Naive thymus-derived CD8-positive, alpha-beta T cell (primary cell): ENCODE measurements at regions not wholly inside any gene's neighbourhood (a gene's known extent, or its start where the extent isn't known, plus 50 kb on each side); places are given as distances from the start of the nearest gene placed in this dataset.
"Not testable (repeated sequence)": the region's sequence is repeated elsewhere in the genome, so short reads cannot be mapped to it uniquely, and the experiment has no call there.

Experiments
- ATAC-seq, 2 donors: fragments of 150-1000 bp; cut with Tn5 transposase in 1 of 2; sonication (Bioruptor Pico), chemical (Tn5 transposase) in 1 of 2; 1 replicate in 1 of 2; 2 replicates in 1 of 2; pipeline ENCODE4 v1.10.0; 2021; ENCODE audit warnings: mild to moderate bottlenecking in 2 of 2, moderate library complexity in 2 of 2
- POLR2A ChIA-PET: fragments of 350-600 bp; sonication (Branson Sonifier 250); formaldehyde crosslinking; loops from one replicate; lab custom pipeline; 2021; ENCODE audit warnings: antibody characterized with exemption; lab: Charles Lee
- DNase-seq, 10 donors: peaks; one replicate each; pipeline versions ENCODE4 v3.0.0 to v3.0.0-alpha.2; 2020 to 2022
- H3K27ac Mint-ChIP-seq, 10 donors: one replicate each; pipeline ENCODE4 v1.8.0; 2020 to 2022; ENCODE audit warnings: mild to moderate bottlenecking in 10 of 10, mixed read lengths in 10 of 10, moderate library complexity in 4 of 10, inconsistent platforms in 1 of 10
- H3K27me3 Mint-ChIP-seq, 5 donors: one replicate each; pipeline ENCODE4 v1.8.0; 2021 to 2022; ENCODE audit warnings: mixed read lengths in 5 of 5
- H3K36me3 Mint-ChIP-seq, 3 donors: one replicate each; pipeline ENCODE4 v1.8.0; 2020 to 2022; ENCODE audit warnings: mixed read lengths in 3 of 3, mild to moderate bottlenecking in 2 of 3, inconsistent platforms in 1 of 3
- H3K4me1 Mint-ChIP-seq, 4 donors: one replicate each; pipeline ENCODE4 v1.8.0; 2021 to 2022; ENCODE audit warnings: mixed read lengths in 4 of 4
- H3K4me3 Mint-ChIP-seq, 10 donors: one replicate each; pipeline ENCODE4 v1.8.0; 2020 to 2022; ENCODE audit warnings: mild to moderate bottlenecking in 10 of 10, mixed read lengths in 10 of 10, moderate library complexity in 6 of 10, inconsistent platforms in 1 of 10
- H3K9me3 Mint-ChIP-seq, 9 donors: one replicate each; pipeline ENCODE4 v1.8.0; 2020 to 2022; ENCODE audit warnings: mixed read lengths in 9 of 9, mild to moderate bottlenecking in 3 of 9, inconsistent platforms in 1 of 9, moderate library complexity in 1 of 9

GRCh38 chr13:44649104-44649428 lies 72.9 kb upstream of the TSC22D1 start:
- Mint-ChIP-seq H3K4me1 (peaks cover 0 to 2% (median 0%) of the 10 kb centered on the region in 4 donors), H3K9me3 (no peaks in the 10 kb centered on the region), H3K27me3 (peaks cover 5 to 11% (median 7%) of the 10 kb centered on the region in 5 donors), H3K4me3 (peak overlapping the region in 1 of 10 donors; percentile 45), H3K27ac (peak overlapping the region in 1 of 10 donors; percentile 72), H3K36me3 (no peaks in the 10 kb centered on the region)
- ATAC-seq (no peak), DNase-seq (peak in 1 of 10 donors; percentile 31)
- POLR2A ChIA-PET = no interaction called here

GRCh38 chr13:44648392-44649103 lies 72.4 kb upstream of the TSC22D1 start:
- H3K27ac Mint-ChIP-seq = peak overlapping the region in 1 of 10 donors; percentile 72
- peaks cover 0 to 2% (median 0%) of the 10 kb centered on the region in 4 donors for H3K4me1 Mint-ChIP-seq
- POLR2A ChIA-PET = no interaction called here
- no peaks in the 10 kb centered on the region for H3K36me3 Mint-ChIP-seq
- DNase-seq (peak in 2 of 10 donors; percentile 4 to 16), ATAC-seq (no peak)
- H3K4me3 Mint-ChIP-seq = peak overlapping the region in 1 of 10 donors; percentile 45
- peaks cover 5 to 11% (median 7%) of the 10 kb centered on the region in 5 donors for H3K27me3 Mint-ChIP-seq
- H3K9me3 Mint-ChIP-seq = no peaks in the 10 kb centered on the region

- not testable (repeated sequence) for DNase-seq, H3K4me3 Mint-ChIP-seq
- H3K27me3 Mint-ChIP-seq = peaks cover 5 to 11% (median 7%) of the 10 kb centered on the region in 5 donors
These were observed 71.4 kb upstream of the TSC22D1 start for GRCh38 chr13:44647560-44647959.

GRCh38 chr13:44646044-44646443 lies 69.9 kb upstream of the TSC22D1 start:
- POLR2A ChIA-PET = no interaction called here
- DNase-seq = no peak
- Mint-ChIP-seq H3K27me3 (peaks cover 1 to 6% (median 5%) of the 10 kb centered on the region in 5 donors), H3K27ac (no peak overlapping the region), H3K4me3 (no peak overlapping the region), H3K9me3 (no peaks in the 10 kb centered on the region), H3K4me1 (no peaks in the 10 kb centered on the region), H3K36me3 (no peaks in the 10 kb centered on the region)
- no peak for ATAC-seq

More at GRCh38 chr13:44647560-44647959, 71.4 kb upstream of the TSC22D1 start:
- H3K36me3 Mint-ChIP-seq, ATAC-seq, H3K9me3 Mint-ChIP-seq, H3K4me1 Mint-ChIP-seq, H3K27ac Mint-ChIP-seq: not testable (repeated sequence)
- POLR2A ChIA-PET = interaction anchor here (0.7 kb wide), 1 partner anchor 121 kb away, joined by 6 read pairs; no protein-coding TSS in a partner anchor

- Mint-ChIP-seq H3K27ac (no peak overlapping the region), H3K4me1 (no peaks in the 10 kb centered on the region), H3K9me3 (no peaks in the 10 kb centered on the region), H3K4me3 (no peak overlapping the region), H3K36me3 (no peaks in the 10 kb centered on the region), H3K27me3 (peaks cover 0 to 6% (median 2%) of the 10 kb centered on the region in 5 donors)
- no peak for DNase-seq
- POLR2A ChIA-PET = no interaction called here
- no peak for ATAC-seq
These were observed 67.1 kb upstream of the TSC22D1 start for GRCh38 chr13:44643256-44643655.

- H3K27ac Mint-ChIP-seq = no peak overlapping the region
These were observed 61.5 kb upstream of the TSC22D1 start for GRCh38 chr13:44637581-44637980.

GRCh38 chr13:44629465-44630183 lies 53.5 kb upstream of the TSC22D1 start:
- DNase-seq (no peak), ATAC-seq (no peak)
- Mint-ChIP-seq H3K4me3 (no peak overlapping the region), H3K4me1 (no peaks in the 10 kb centered on the region), H3K27me3 (peaks cover 8 to 20% (median 13%) of the 10 kb centered on the region in 5 donors), H3K9me3 (no peaks in the 10 kb centered on the region), H3K36me3 (peaks cover 0 to 2% (median 0%) of the 10 kb centered on the region in 3 donors), H3K27ac (no peak overlapping the region)
- POLR2A ChIA-PET = no interaction called here

More at GRCh38 chr13:44637581-44637980, 61.5 kb upstream of the TSC22D1 start:
- ATAC-seq = no peak
- H3K36me3 Mint-ChIP-seq = no peaks in the 10 kb centered on the region
- H3K9me3 Mint-ChIP-seq = no peaks in the 10 kb centered on the region
- H3K27me3 Mint-ChIP-seq = no peaks in the 10 kb centered on the region
- POLR2A ChIA-PET = no interaction called here
- no peak for DNase-seq
- H3K4me1 Mint-ChIP-seq = no peaks in the 10 kb centered on the region
- H3K4me3 Mint-ChIP-seq = no peak overlapping the region

- peaks cover 8 to 21% (median 15%) of the 10 kb centered on the region in 5 donors for H3K27me3 Mint-ChIP-seq
- POLR2A ChIA-PET = interaction anchor here (0.7 kb wide), 1 partner anchor 1518 kb away, joined by 8 read pairs; no protein-coding TSS in a partner anchor
- H3K27ac Mint-ChIP-seq = not testable (repeated sequence)
These were observed 52.7 kb upstream of the TSC22D1 start for GRCh38 chr13:44628826-44629225.

GRCh38 chr13:44627441-44627840 lies 51.3 kb upstream of the TSC22D1 start:
- H3K27ac Mint-ChIP-seq = no peak overlapping the region
- peaks cover 0 to 2% (median 0%) of the 10 kb centered on the region in 3 donors for H3K36me3 Mint-ChIP-seq
- DNase-seq (no peak), ATAC-seq (no peak)
- H3K4me3 Mint-ChIP-seq = no peak overlapping the region
- POLR2A ChIA-PET = no interaction called here
- no peaks in the 10 kb centered on the region for H3K9me3 Mint-ChIP-seq
- no peaks in the 10 kb centered on the region for H3K4me1 Mint-ChIP-seq
- peaks cover 8 to 21% (median 14%) of the 10 kb centered on the region in 5 donors for H3K27me3 Mint-ChIP-seq

More at GRCh38 chr13:44628826-44629225, 52.7 kb upstream of the TSC22D1 start:
- H3K4me3 Mint-ChIP-seq, H3K36me3 Mint-ChIP-seq, H3K4me1 Mint-ChIP-seq, DNase-seq, H3K9me3 Mint-ChIP-seq, ATAC-seq: not testable (repeated sequence)

- Mint-ChIP-seq H3K27me3 (peaks cover 8 to 21% (median 13%) of the 10 kb centered on the region in 5 donors), H3K4me3 (no peak overlapping the region), H3K36me3 (peaks cover 0 to 2% (median 0%) of the 10 kb centered on the region in 3 donors), H3K4me1 (no peaks in the 10 kb centered on the region), H3K9me3 (no peaks in the 10 kb centered on the region), H3K27ac (no peak overlapping the region)
- POLR2A ChIA-PET = no interaction called here
- DNase-seq = no peak
- no peak for ATAC-seq
These were observed 50.0 kb upstream of the TSC22D1 start for GRCh38 chr13:44626176-44626575.
